Endothelial cell of umbilical vein (primary cell): ENCODE measurements at regions not wholly inside any gene's neighbourhood (a gene's known extent, or its start where the extent isn't known, plus 50 kb on each side); places are given as distances from the start of the nearest gene placed in this dataset.

Source experiments
- CTCF ChIP-seq, 2 donors: IDR thresholded peaks; 1 replicate in 1 of 2; 2 replicates in 1 of 2; pipeline ENCODE4 v1.5.1; 2011; ENCODE audit warnings: low read length in 2 of 2, mild to moderate bottlenecking in 2 of 2, moderate library complexity in 2 of 2, control low read depth in 1 of 2, inconsistent platforms in 1 of 2, low read depth in 1 of 2; ENCODE audit not compliant: insufficient read depth in 1 of 2; ENCODE audit errors: extremely low read depth in 1 of 2
- EZH2 ChIP-seq: IDR thresholded peaks from 2 replicates; pipeline ENCODE4 v1.6.1; 2012; ENCODE audit warnings: borderline replicate concordance, low read depth, mild to moderate bottlenecking, moderate library complexity, low read length, inconsistent platforms; ENCODE audit not compliant: severe bottlenecking
- FOS ChIP-seq: IDR thresholded peaks from 2 replicates; pipeline ENCODE4 v1.6.1; 2011; ENCODE audit warnings: mild to moderate bottlenecking, low read length, moderate library complexity, borderline replicate concordance; ENCODE audit not compliant: insufficient read depth
- JUN ChIP-seq: IDR thresholded peaks from 2 replicates; pipeline ENCODE4 v1.6.1; 2011; ENCODE audit warnings: borderline replicate concordance, low read depth; ENCODE audit not compliant: insufficient read length, insufficient read depth
- MAX ChIP-seq: IDR thresholded peaks from 2 replicates; pipeline ENCODE4 v1.6.1; 2011; ENCODE audit not compliant: insufficient read depth, insufficient read length
- MYC ChIP-seq: IDR thresholded peaks from one replicate; pipeline ENCODE4 v1.6.1; 2011; ENCODE audit warnings: mild to moderate bottlenecking, low read depth, low read length
- POLR2A ChIP-seq: IDR thresholded peaks from 2 replicates; pipeline ENCODE4 v1.6.1; 2012; ENCODE audit warnings: low read depth, mild to moderate bottlenecking, control low read depth, low read length
- POLR2AphosphoS5 ChIP-seq: IDR thresholded peaks from 2 replicates; pipeline ENCODE4 v1.6.1; 2012; ENCODE audit warnings: low read depth, mild to moderate bottlenecking, control low read depth, low read length, moderate library complexity; ENCODE audit not compliant: insufficient read depth

- TF ChIP-seq CTCF (IDR thresholded peaks at IDR 0.05; ENCODE audit: extremely low read depth in 1 of 2, insufficient read depth in 1 of 2, low read depth in 1 of 2, low read length in 2 of 2) (no peak), EZH2 (no peak), POLR2AphosphoS5 (no peak), MAX (no peak), JUN (no peak), MYC (no peak), POLR2A (no peak), FOS (no peak)
Measured at GRCh38 chr11:70811915-70812314, 413.6 kb downstream of the CTTN start.
